ENCODE measurements at regions not wholly inside any gene's neighbourhood (a gene's known extent, or its start where the extent isn't known, plus 50 kb on each side); places are given as distances from the start of the nearest gene placed in this dataset.
A peak's percentile ranks its signal among the peaks of the same experiment; 100 is the strongest.

- peaks cover 35% of the 10 kb centered on the region for H3K4me1 Mint-ChIP-seq
- CTCF ChIA-PET: interaction anchor here (0.5 to 1.9 kb wide), 7 partner anchors 55 to 567 kb away, joined by 3 to 5 read pairs (median 3); no protein-coding TSS in a partner anchor
- H3K36me3 Mint-ChIP-seq: no peaks in the 10 kb centered on the region
- peaks cover 36% of the 10 kb centered on the region for H3K27me3 Mint-ChIP-seq (ENCODE audit: low read depth)
- H3K9me3 Mint-ChIP-seq: 0 out of 2 replicates have a peak, but pooled peaks cover 5% of the 10 kb centered on the region
- POLR2A ChIA-PET: no interaction called here
- DNase-seq (ENCODE audit: low spot score) (no peak), ATAC-seq (no peak)
- TF ChIP-seq ATF1 (CRISPR knock-in tag; IDR thresholded peaks at IDR 0.05) (no peak), NR3C1 (CRISPR knock-in tag; conservative IDR thresholded peaks at IDR 0.05; ENCODE audit: low read depth) (no peak)
- TF ChIP-seq, protein P1, sequence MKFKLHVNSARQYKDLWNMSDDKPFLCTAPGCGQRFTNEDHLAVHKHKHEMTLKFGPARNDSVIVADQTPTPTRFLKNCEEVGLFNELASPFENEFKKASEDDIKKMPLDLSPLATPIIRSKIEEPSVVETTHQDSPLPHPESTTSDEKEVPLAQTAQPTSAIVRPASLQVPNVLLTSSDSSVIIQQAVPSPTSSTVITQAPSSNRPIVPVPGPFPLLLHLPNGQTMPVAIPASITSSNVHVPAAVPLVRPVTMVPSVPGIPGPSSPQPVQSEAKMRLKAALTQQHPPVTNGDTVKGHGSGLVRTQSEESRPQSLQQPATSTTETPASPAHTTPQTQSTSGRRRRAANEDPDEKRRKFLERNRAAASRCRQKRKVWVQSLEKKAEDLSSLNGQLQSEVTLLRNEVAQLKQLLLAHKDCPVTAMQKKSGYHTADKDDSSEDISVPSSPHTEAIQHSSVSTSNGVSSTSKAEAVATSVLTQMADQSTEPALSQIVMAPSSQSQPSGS (CRISPR knock-in tag; IDR thresholded peaks at IDR 0.05; ENCODE audit: borderline replicate concordance, low read depth): no peak
- TF ChIP-seq, protein P2, sequence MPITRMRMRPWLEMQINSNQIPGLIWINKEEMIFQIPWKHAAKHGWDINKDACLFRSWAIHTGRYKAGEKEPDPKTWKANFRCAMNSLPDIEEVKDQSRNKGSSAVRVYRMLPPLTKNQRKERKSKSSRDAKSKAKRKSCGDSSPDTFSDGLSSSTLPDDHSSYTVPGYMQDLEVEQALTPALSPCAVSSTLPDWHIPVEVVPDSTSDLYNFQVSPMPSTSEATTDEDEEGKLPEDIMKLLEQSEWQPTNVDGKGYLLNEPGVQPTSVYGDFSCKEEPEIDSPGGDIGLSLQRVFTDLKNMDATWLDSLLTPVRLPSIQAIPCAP (CRISPR knock-in tag; IDR thresholded peaks at IDR 0.05): no peak
- peak overlapping the region; percentile 54 for H3K4me3 Mint-ChIP-seq
- H3K27ac Mint-ChIP-seq: no peak overlapping the region
Measured at GRCh38 chr16:66271074-66272060, 95.1 kb upstream of the CDH5 start.

DNA sequence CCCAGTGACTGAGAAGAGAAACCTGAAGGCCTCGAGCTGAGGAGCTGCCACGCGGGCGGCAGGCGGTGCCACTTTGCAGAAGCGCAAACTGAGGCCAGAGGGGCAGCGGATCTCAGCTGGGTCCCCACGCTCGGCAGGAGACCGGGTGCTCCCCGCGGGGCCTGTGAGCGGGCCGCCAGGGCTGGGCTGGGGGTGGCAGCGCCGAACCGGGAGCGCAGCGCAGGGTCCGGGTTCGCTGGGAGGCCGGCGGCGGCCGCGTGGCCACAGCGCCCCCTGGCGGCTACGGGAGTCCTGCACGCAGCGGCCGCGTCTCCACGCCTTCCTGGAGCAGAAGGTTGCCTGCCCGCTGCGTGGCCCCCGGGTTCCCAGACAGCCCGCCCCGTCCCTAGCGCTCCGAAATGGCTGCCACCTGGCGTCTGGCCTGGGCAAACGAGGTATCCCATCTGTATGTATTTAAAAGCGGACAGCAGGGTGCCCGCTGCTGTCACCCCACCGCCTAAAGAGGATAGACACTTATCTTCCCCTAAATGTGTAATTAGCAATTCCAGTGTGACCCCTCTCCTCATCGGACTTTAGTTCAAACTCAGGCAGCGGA, 96.1 kb upstream of the CDH5 start:
- no peaks in the 10 kb centered on the region for H3K9me3 Mint-ChIP-seq
- H3K4me1 Mint-ChIP-seq: peaks cover 30% of the 10 kb centered on the region
- peak overlapping the region; percentile 54 for H3K4me3 Mint-ChIP-seq
- ChIA-PET POLR2A (no interaction called here), CTCF (interaction anchor here (1.1 to 1.9 kb wide), 5 partner anchors 47 to 566 kb away, joined by 3 to 5 read pairs (median 4); no protein-coding TSS in a partner anchor)
- no peaks in the 10 kb centered on the region for H3K36me3 Mint-ChIP-seq
- no peak overlapping the region for H3K27ac Mint-ChIP-seq
- DNase-seq (ENCODE audit: low spot score): peak; percentile 87
- H3K27me3 Mint-ChIP-seq (ENCODE audit: low read depth): peaks cover 36% of the 10 kb centered on the region
- peak; percentile 78 for ATAC-seq
- TF ChIP-seq IRF2 (CRISPR knock-in tag; IDR thresholded peaks at IDR 0.05; ENCODE audit: borderline replicate concordance, low read depth): no peak
- TF ChIP-seq ATF6 (CRISPR knock-in tag; IDR thresholded peaks at IDR 0.05): no peak
- no peak for TF ChIP-seq ZNF121 (CRISPR knock-in tag; IDR thresholded peaks at IDR 0.05)
- TF ChIP-seq ERG (CRISPR knock-in tag; IDR thresholded peaks at IDR 0.05): 0 out of 2 replicates have a peak, but pooled peaks have one; percentile 39
- TF ChIP-seq, protein P3, sequence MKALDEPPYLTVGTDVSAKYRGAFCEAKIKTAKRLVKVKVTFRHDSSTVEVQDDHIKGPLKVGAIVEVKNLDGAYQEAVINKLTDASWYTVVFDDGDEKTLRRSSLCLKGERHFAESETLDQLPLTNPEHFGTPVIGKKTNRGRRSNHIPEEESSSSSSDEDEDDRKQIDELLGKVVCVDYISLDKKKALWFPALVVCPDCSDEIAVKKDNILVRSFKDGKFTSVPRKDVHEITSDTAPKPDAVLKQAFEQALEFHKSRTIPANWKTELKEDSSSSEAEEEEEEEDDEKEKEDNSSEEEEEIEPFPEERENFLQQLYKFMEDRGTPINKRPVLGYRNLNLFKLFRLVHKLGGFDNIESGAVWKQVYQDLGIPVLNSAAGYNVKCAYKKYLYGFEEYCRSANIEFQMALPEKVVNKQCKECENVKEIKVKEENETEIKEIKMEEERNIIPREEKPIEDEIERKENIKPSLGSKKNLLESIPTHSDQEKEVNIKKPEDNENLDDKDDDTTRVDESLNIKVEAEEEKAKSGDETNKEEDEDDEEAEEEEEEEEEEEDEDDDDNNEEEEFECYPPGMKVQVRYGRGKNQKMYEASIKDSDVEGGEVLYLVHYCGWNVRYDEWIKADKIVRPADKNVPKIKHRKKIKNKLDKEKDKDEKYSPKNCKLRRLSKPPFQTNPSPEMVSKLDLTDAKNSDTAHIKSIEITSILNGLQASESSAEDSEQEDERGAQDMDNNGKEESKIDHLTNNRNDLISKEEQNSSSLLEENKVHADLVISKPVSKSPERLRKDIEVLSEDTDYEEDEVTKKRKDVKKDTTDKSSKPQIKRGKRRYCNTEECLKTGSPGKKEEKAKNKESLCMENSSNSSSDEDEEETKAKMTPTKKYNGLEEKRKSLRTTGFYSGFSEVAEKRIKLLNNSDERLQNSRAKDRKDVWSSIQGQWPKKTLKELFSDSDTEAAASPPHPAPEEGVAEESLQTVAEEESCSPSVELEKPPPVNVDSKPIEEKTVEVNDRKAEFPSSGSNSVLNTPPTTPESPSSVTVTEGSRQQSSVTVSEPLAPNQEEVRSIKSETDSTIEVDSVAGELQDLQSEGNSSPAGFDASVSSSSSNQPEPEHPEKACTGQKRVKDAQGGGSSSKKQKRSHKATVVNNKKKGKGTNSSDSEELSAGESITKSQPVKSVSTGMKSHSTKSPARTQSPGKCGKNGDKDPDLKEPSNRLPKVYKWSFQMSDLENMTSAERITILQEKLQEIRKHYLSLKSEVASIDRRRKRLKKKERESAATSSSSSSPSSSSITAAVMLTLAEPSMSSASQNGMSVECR (CRISPR knock-in tag; IDR thresholded peaks at IDR 0.05; ENCODE audit: borderline replicate concordance): peak; percentile 62; the same call in 1 of the 2 replicates
- peak; percentile 93 for TF ChIP-seq ZNF423 (CRISPR knock-in tag; IDR thresholded peaks at IDR 0.05)
- TF ChIP-seq CREM (CRISPR knock-in tag; IDR thresholded peaks at IDR 0.05): 0 out of 2 replicates have a peak, but pooled peaks have one; percentile 29
- peak; percentile 85 for TF ChIP-seq FOXP4 (CRISPR knock-in tag; IDR thresholded peaks at IDR 0.05)
- no peak; the same call in 1 of the 2 replicates for TF ChIP-seq ZNF138 (CRISPR knock-in tag; conservative IDR thresholded peaks at IDR 0.05)
- no peak; the same call in 1 of the 2 replicates for TF ChIP-seq NFE2L1 (CRISPR knock-in tag; IDR thresholded peaks at IDR 0.05)
- TF ChIP-seq ZNF219 (CRISPR knock-in tag; IDR thresholded peaks at IDR 0.05; ENCODE audit: borderline replicate concordance): peak; percentile 77; the same call in 1 of the 2 replicates
- no peak for TF ChIP-seq RORB (CRISPR knock-in tag; IDR thresholded peaks at IDR 0.05)
- 0 out of 2 replicates have a peak, but pooled peaks have one; percentile 35 for TF ChIP-seq ZNF317 (CRISPR knock-in tag; IDR thresholded peaks at IDR 0.05; ENCODE audit: borderline replicate concordance, low read depth)
- no peak for TF ChIP-seq USF1 (CRISPR knock-in tag; IDR thresholded peaks at IDR 0.05)

Measured in WTC11 (cell line).